Skeletal muscle cell (primary cell): ENCODE measurements at regions not wholly inside any gene's neighbourhood (a gene's known extent, or its start where the extent isn't known, plus 50 kb on each side); places are given as distances from the start of the nearest gene placed in this dataset.
"Not testable (repeated sequence)": the region's sequence is repeated elsewhere in the genome, so short reads cannot be mapped to it uniquely, and the experiment has no call there.

Experiments used
- DNase-seq: peaks from one replicate; pipeline ENCODE4 v3.0.0-alpha.2; 2010; ENCODE audit warnings: low read depth
- H3K4me3 ChIP-seq: 2 replicates; pipeline ENCODE4 v1.5.1; 2011; ENCODE audit warnings: low read depth, mild to moderate bottlenecking, control low read depth, low read length, moderate library complexity

DNA sequence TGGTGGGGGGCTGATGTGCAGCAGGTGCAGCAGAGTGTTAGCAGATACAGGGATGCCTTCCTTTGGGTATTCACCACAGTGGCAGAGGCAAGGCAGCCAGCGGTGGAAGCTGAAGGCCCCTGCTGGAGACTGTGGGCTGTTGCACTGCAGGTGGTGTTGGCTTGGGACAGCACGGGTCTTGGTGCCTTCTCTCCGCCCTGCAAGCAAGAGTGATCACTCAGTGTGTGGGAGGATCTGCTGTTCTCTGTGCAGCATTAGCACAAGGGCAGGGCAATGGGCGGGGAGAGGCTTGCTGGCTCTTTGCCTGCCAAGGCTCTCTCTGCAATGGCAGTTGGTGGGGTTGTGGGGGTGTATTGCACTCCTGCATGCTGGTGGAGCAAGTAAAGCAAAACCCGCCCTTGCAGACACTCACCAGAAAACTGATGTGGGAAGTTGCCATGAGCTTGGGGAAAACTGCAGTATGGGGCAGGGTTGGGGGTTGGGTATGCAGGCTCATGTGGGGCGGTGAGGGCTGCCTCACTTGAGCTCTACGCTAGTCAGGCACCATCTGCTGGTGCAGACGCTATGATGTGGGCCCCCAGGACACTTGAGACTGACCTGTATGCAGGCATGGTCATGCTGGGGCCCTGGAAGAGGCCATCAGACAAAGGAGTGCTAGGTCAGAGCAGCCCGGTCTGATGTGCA lies 820.8 kb upstream of the GRIA3 start:
- no peak for DNase-seq
- no peak overlapping the region for H3K4me3 ChIP-seq

DNA sequence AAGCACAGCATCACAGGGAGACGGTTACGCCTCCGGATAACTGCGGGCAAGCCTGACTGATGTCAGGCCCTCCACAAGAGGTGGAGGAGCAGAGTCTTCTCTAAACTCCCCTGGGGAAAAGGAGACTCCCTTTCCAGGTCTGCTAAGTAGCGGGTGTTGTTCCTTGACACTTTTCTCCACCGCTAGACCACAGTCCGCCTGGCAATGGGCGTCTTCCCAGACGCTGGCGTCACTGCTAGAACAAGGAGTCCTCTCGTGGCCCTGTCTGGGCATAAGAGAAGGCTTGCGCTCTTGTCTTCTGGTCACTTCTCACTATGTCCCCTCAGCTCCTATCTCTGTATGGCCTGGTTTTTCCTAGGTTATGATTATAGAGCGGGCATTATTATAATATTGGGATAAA lies 808.5 kb upstream of the GRIA3 start:
- not testable (repeated sequence) for DNase-seq, H3K4me3 ChIP-seq

- no peak overlapping the region for H3K4me3 ChIP-seq
- DNase-seq = no peak
Observed at GRCh38 chrX:122389005-122389404, 795.1 kb upstream of the GRIA3 start.

DNA sequence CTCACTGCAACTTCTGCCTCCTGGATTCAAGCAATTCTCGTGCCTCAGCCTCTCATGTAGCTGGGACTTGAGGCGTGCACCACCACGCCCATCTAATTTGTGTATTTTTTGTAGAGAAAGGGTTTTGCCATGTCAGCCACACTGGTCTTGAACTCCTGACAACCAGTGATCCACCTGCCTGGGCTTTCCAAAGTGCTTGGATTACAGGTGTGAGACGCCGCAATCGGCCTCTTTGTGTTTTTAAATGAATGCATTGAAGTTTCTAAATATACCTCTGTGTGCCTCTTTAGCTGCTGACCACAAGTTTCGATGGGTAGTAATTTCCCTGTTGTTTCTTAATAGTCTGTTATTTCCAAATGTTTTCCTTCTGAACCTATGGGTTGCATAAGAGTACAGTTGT lies 765.3 kb upstream of the GRIA3 start:
- DNase-seq = no peak
- H3K4me3 ChIP-seq = no peak overlapping the region

- DNase-seq = no peak
- no peak overlapping the region for H3K4me3 ChIP-seq
Observed at GRCh38 chrX:122421434-122422121, 762.5 kb upstream of the GRIA3 start.

- no peak for DNase-seq
- no peak overlapping the region for H3K4me3 ChIP-seq
Observed at GRCh38 chrX:122422547-122422946, 761.5 kb upstream of the GRIA3 start.

DNA sequence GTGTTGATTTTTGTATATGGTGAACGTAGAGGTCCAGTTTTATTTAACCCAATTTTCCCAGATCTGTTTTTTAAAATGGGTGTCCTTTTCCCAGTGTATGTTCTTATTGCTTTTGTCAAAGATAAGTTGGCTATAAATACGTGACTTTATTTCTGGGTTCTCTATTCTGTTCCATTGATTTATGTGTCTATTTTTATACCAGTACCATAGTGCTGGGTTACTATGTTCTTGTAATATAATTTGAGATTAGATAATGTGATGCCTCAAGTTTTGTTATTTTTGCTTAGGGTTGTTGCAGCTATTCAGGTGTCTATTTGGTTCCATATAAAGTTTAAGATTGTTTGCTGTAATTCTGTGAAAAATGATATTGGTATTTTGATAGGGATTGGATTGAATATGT lies 749.1 kb upstream of the GRIA3 start:
- no peak for DNase-seq
- no peak overlapping the region for H3K4me3 ChIP-seq

DNA sequence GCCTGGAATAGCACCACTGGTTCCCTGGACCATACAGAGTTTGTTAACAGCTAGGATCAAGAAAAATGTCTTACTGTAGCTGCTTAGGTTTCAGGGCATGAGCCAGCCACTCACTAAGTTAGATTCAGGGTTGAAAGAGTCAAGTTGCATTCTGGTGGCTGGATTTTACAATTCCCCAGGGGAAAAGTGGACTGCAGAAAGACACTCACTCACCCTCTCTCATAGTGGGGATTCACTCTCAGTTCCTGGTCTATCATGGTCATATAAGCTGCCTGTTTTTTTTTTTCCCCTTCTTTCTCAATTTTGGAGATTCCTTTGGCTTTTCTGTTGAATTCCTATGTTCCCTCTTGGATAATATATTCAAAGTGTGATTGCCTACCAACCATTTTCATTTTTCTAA lies 744.2 kb upstream of the GRIA3 start:
- H3K4me3 ChIP-seq = no peak overlapping the region
- no peak for DNase-seq

DNA sequence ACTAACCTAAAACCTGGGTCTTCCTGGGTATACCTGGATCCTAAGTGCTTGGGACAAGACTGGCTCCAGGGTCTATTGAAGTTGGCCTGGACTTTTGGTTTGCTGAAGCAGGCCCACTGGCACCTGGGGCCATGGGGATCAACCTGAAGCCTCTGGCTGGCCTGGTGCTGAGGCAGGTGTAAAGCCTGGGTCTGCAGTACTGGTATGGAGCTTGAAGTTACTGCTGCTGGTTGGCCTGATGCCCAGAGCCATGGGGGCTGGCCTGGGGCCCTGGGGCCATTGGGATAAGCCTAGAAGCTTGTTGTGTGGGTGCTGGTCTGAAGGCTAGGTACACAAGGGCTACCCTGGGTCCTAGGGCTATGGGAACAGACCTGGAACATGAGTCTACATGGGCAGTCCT lies 743.2 kb upstream of the GRIA3 start:
- DNase-seq = no peak
- H3K4me3 ChIP-seq = no peak overlapping the region

DNA sequence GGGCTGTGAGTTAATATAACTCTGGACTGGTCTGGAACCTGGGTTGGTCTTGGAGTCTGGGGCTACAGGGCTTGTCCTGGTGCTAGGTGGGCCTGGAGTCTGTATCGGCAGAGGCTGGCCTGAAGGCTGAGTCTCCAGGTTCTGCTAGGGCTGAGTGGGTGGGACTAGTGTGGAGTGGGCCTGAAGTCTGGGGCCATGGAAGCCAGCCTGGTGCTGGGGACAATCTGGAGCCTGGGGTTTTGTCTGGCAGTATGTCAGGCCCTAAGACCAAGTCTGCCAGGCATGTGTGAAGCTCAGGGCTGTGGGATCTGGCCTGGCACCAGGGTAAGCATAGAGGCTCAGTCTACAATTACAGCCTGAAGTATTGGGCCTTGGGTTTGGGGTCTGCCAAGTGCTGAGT lies 742.6 kb upstream of the GRIA3 start:
- DNase-seq = no peak
- H3K4me3 ChIP-seq = no peak overlapping the region

DNA sequence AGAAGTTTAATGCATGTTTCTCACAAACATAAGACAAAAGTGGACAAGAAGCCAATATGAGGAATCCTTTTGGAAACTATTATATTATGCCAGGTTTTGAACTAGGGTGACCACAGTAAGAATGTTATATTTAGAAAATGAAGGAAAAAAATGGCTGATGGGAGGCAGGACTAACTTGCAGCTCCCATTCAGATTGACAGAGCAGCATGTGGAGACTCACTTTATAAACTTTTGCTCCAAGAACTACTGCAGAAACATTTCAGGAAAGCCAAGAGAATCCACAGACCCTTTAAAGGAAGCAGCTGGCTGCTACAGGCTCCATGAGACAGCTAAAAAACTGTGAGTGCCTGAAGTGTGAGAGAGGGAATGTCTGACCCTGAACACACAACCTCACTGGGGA lies 738.6 kb upstream of the GRIA3 start:
- DNase-seq = no peak
- H3K4me3 ChIP-seq = no peak overlapping the region

- DNase-seq = no peak
- H3K4me3 ChIP-seq = no peak overlapping the region
Observed at GRCh38 chrX:122464341-122464740, 719.7 kb upstream of the GRIA3 start.

DNA sequence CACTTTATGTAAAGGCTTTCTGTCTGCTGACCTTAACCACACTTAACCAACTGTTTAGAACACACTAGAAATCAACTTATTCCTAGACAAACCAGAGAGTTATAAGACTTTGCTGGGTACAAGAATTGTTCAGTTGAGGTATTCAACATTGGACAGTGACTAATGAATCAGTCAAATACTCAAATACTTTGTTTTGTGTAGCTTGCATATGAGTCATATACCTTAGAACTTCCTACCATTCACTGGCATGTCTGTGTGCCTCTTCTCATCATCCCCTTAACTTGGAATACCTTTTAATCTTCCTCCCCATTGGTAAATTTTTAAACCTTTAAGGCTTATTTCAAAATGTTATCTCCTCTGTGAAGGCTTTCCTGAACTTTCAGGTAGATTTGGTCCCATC lies 708.8 kb upstream of the GRIA3 start:
- H3K4me3 ChIP-seq = no peak overlapping the region
- DNase-seq = no peak

GRCh38 chrX:122500556-122500955 lies 683.5 kb upstream of the GRIA3 start:
- no peak for DNase-seq
- no peak overlapping the region for H3K4me3 ChIP-seq

- no peak overlapping the region for H3K4me3 ChIP-seq
- no peak for DNase-seq
Observed at GRCh38 chrX:122501652-122502051, 682.4 kb upstream of the GRIA3 start.

DNA sequence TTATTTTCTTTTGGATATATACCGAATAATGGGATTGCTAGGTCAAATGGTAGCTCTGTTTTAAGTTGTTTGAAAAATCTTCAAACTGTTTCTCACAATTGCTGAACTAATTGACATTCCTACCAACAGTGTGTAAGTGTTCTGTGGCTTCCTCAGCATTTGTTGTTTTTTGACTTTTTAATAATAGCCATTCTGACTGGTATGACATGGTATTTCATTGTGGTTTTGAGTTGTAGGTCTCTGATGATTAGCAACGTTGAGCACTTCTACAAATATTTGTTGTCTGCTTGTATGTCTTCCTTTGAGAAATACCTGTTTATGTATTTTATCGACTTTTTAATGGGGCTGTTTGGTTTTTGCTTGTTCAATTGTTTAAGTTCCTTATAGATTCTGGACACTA lies 680.1 kb upstream of the GRIA3 start:
- H3K4me3 ChIP-seq = no peak overlapping the region
- DNase-seq = no peak

GRCh38 chrX:122512561-122513072 lies 671.5 kb upstream of the GRIA3 start:
- no peak overlapping the region for H3K4me3 ChIP-seq
- no peak for DNase-seq

GRCh38 chrX:122517786-122518185 lies 666.3 kb upstream of the GRIA3 start:
- H3K4me3 ChIP-seq = no peak overlapping the region
- no peak for DNase-seq

- no peak for DNase-seq
- no peak overlapping the region for H3K4me3 ChIP-seq
Observed at GRCh38 chrX:122545778-122546177, 638.3 kb upstream of the GRIA3 start.

DNA sequence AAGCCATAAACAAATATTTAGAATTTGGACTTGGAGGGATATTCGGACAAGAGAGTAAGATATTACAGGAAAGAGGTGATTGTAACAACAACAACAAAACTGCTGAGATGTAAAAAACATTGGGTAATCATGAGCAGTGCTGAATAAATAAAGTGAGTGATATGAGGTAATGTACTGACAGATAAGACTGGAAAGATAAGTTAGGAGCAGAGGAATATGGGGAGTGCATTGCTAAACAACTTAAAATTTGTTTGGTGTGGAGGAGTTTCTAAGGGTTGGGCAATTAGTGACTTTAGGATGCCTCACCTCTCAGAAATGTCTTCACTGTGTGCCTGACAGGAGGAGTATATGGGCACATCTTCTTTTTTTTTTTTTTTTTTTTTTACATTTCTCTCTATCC lies 637.8 kb upstream of the GRIA3 start:
- H3K4me3 ChIP-seq = no peak overlapping the region
- no peak for DNase-seq

DNA sequence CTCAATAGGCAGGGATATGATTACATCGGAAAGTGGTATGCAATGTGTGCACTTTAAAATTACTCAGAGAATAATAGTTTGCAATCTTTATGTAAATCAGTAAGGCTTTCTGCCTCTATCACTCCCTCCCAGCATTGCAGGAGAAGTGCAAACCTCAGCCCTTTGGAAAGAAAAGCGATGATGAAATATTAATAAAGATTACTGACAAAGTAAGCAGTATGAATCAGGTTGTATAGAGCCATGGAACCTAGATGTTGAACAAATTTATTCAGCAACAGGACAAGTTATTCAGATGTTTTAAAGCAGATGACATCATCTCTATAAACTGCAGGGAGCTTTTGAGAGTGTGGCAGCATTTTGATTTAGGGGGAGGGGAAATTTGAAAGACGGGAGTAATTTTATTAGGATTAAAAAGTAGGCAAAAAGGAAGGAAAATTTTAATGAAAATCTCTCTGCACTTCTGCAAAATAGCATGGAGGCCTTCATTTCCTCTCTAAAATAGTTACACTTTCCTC lies 631.7 kb upstream of the GRIA3 start:
- no peak overlapping the region for H3K4me3 ChIP-seq
- no peak for DNase-seq
